ENCODE measurements at regions not wholly inside any gene's neighbourhood (a gene's known extent, or its start where the extent isn't known, plus 50 kb on each side); places are given as distances from the start of the nearest gene placed in this dataset.

- TF ChIP-seq CTCF (IDR thresholded peaks at IDR 0.05; ENCODE audit: low read depth, low read length, poor library complexity, severe bottlenecking) (no peak), EZH2phosphoT487 (IDR thresholded peaks at IDR 0.05; ENCODE audit: borderline replicate concordance, low read length) (no peak)
Observed at GRCh38 chr11:29628609-29629008, 388.2 kb downstream of the KCNA4 start.

Data from DOHH2 (cell line).